NCI-H526 treated with DMSO at 0.1 percent for 48 hours (cell line): ENCODE measurements at regions not wholly inside any gene's neighbourhood (a gene's known extent, or its start where the extent isn't known, plus 50 kb on each side); places are given as distances from the start of the nearest gene placed in this dataset.
A peak's percentile ranks its signal among the peaks of the same experiment; 100 is the strongest.
"Not testable (repeated sequence)": the region's sequence is repeated elsewhere in the genome, so short reads cannot be mapped to it uniquely, and the experiment has no call there.

Experiments
- DNase-seq: peaks from one replicate; lab custom pipeline; 2025; lab: John Stamatoyannopoulos, UW

- DNase-seq, result not testable (repeated sequence)
Observed at GRCh38 chr1:66424530-66424929, 109.4 kb upstream of the SGIP1 start.

GRCh38 chr1:66426239-66426853 lies 107.6 kb upstream of the SGIP1 start:
- no peak for DNase-seq

GRCh38 chr1:66430815-66431214 lies 103.1 kb upstream of the SGIP1 start:
- not testable (repeated sequence) for DNase-seq

GRCh38 chr1:66431999-66432398 lies 102.0 kb upstream of the SGIP1 start:
- no peak for DNase-seq

- no peak for DNase-seq
Observed at GRCh38 chr1:66433611-66434010, 100.3 kb upstream of the SGIP1 start.

- no peak for DNase-seq
Observed at GRCh38 chr1:66434096-66434495, 99.9 kb upstream of the SGIP1 start.

- DNase-seq, result no peak
Observed at GRCh38 chr1:66435541-66435940, 98.4 kb upstream of the SGIP1 start.

- DNase-seq, result no peak
Observed at GRCh38 chr1:66436378-66437135, 97.4 kb upstream of the SGIP1 start.

GRCh38 chr1:66437136-66437401 lies 96.9 kb upstream of the SGIP1 start:
- DNase-seq, result no peak

GRCh38 chr1:66438062-66438461 lies 95.9 kb upstream of the SGIP1 start:
- DNase-seq, result no peak

- DNase-seq, result no peak
Observed at GRCh38 chr1:66438501-66438900, 95.5 kb upstream of the SGIP1 start.

GRCh38 chr1:66439031-66439740 lies 94.8 kb upstream of the SGIP1 start:
- DNase-seq, result no peak

- no peak for DNase-seq
Observed at GRCh38 chr1:66443793-66444192, 90.2 kb upstream of the SGIP1 start.

GRCh38 chr1:66444438-66445265 lies 89.3 kb upstream of the SGIP1 start:
- no peak for DNase-seq

- no peak for DNase-seq
Observed at GRCh38 chr1:66445492-66446181, 88.3 kb upstream of the SGIP1 start.

GRCh38 chr1:66446261-66447001 lies 87.5 kb upstream of the SGIP1 start:
- DNase-seq, result peak; percentile 40

- no peak for DNase-seq
Observed at GRCh38 chr1:66450043-66450514, 83.9 kb upstream of the SGIP1 start.

- no peak for DNase-seq
Observed at GRCh38 chr1:66450847-66451246, 83.1 kb upstream of the SGIP1 start.

- no peak for DNase-seq
Observed at GRCh38 chr1:66452162-66452561, 81.8 kb upstream of the SGIP1 start.

- no peak for DNase-seq
Observed at GRCh38 chr1:66452982-66453381, 81.0 kb upstream of the SGIP1 start.

GRCh38 chr1:66455446-66455845 lies 78.5 kb upstream of the SGIP1 start:
- no peak for DNase-seq
